HG03064 (cell line): ENCODE measurements at regions not wholly inside any gene's neighbourhood (a gene's known extent, or its start where the extent isn't known, plus 50 kb on each side); places are given as distances from the start of the nearest gene placed in this dataset.
"Not testable (repeated sequence)": the region's sequence is repeated elsewhere in the genome, so short reads cannot be mapped to it uniquely, and the experiment has no call there.

ENCODE experiments used
- ATAC-seq: cut with Tn5 transposase; IDR thresholded peaks from one replicate; pipeline ENCODE4 v1.9.1; 2021; ENCODE audit warnings: low read depth; ENCODE audit not compliant: unreplicated experiment

- no peak for ATAC-seq
These were observed 165.5 kb upstream of the BET1 start for GRCh38 chr7:94169682-94170081.

- ATAC-seq = peak; percentile 77
These were observed 166.7 kb upstream of the BET1 start for GRCh38 chr7:94170836-94171235.

- no peak for ATAC-seq
These were observed 169.3 kb upstream of the BET1 start for GRCh38 chr7:94173436-94173835.

GRCh38 chr7:94174375-94174774 is 170.2 kb upstream of the BET1 start:
- ATAC-seq = no peak

GRCh38 chr7:94174956-94175355 is 170.8 kb upstream of the BET1 start:
- no peak for ATAC-seq

- no peak for ATAC-seq
These were observed 172.6 kb upstream of the BET1 start for GRCh38 chr7:94176694-94177200.

GRCh38 chr7:94177441-94177840 is 173.3 kb upstream of the BET1 start:
- no peak for ATAC-seq

GRCh38 chr7:94178230-94178629 is 174.1 kb upstream of the BET1 start:
- peak; percentile 92 for ATAC-seq

GRCh38 chr7:94179466-94179865 is 175.3 kb upstream of the BET1 start:
- ATAC-seq = no peak

GRCh38 chr7:94182066-94182465 is 177.9 kb upstream of the BET1 start:
- no peak for ATAC-seq

- no peak for ATAC-seq
These were observed 178.6 kb upstream of the BET1 start for GRCh38 chr7:94182721-94183120.

- no peak for ATAC-seq
These were observed 179.2 kb upstream of the BET1 start for GRCh38 chr7:94183289-94183749.

GRCh38 chr7:94183891-94184290 is 179.7 kb upstream of the BET1 start:
- ATAC-seq = no peak

GRCh38 chr7:94188350-94188749 is 184.2 kb upstream of the BET1 start:
- no peak for ATAC-seq

- no peak for ATAC-seq
These were observed 186.5 kb upstream of the BET1 start for GRCh38 chr7:94190599-94191061.

GRCh38 chr7:94194426-94194825 is 190.3 kb upstream of the BET1 start:
- not testable (repeated sequence) for ATAC-seq

GRCh38 chr7:94195201-94195600 is 191.0 kb upstream of the BET1 start:
- ATAC-seq = no peak

- no peak for ATAC-seq
These were observed 191.7 kb upstream of the BET1 start for GRCh38 chr7:94195813-94196212.

GRCh38 chr7:94205529-94205928 is 189.2 kb upstream of the COL1A2 start:
- ATAC-seq = no peak

- ATAC-seq = no peak
These were observed 188.4 kb upstream of the COL1A2 start for GRCh38 chr7:94206295-94206694.

GRCh38 chr7:94212160-94212559 is 182.5 kb upstream of the COL1A2 start:
- ATAC-seq = no peak

- no peak for ATAC-seq
These were observed 177.7 kb upstream of the COL1A2 start for GRCh38 chr7:94216944-94217461.

- no peak for ATAC-seq
These were observed 176.9 kb upstream of the COL1A2 start for GRCh38 chr7:94217766-94218165.
